ENCODE measurements at regions not wholly inside any gene's neighbourhood (a gene's known extent, or its start where the extent isn't known, plus 50 kb on each side); places are given as distances from the start of the nearest gene placed in this dataset.

- TF ChIP-seq EZH2phosphoT487 (IDR thresholded peaks at IDR 0.05; ENCODE audit: borderline replicate concordance) = no peak
- TF ChIP-seq, protein P1, sequence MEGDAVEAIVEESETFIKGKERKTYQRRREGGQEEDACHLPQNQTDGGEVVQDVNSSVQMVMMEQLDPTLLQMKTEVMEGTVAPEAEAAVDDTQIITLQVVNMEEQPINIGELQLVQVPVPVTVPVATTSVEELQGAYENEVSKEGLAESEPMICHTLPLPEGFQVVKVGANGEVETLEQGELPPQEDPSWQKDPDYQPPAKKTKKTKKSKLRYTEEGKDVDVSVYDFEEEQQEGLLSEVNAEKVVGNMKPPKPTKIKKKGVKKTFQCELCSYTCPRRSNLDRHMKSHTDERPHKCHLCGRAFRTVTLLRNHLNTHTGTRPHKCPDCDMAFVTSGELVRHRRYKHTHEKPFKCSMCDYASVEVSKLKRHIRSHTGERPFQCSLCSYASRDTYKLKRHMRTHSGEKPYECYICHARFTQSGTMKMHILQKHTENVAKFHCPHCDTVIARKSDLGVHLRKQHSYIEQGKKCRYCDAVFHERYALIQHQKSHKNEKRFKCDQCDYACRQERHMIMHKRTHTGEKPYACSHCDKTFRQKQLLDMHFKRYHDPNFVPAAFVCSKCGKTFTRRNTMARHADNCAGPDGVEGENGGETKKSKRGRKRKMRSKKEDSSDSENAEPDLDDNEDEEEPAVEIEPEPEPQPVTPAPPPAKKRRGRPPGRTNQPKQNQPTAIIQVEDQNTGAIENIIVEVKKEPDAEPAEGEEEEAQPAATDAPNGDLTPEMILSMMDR (conservative IDR thresholded peaks at IDR 0.05; ENCODE audit: low read length) = no peak
- no peaks in the 10 kb centered on the region for H3F3A ChIP-seq (ENCODE audit: low read depth)
- no peaks in the 10 kb centered on the region for H3K9me3 ChIP-seq (ENCODE audit: insufficient read depth, low read depth, low read length)
- H3K4me3 ChIP-seq (ENCODE audit: low read length, poor library complexity, severe bottlenecking) = no peak overlapping the region
- H4K20me1 ChIP-seq (ENCODE audit: insufficient read depth, low read length, poor library complexity, severe bottlenecking) = no peaks in the 10 kb centered on the region
- H3K9ac ChIP-seq (ENCODE audit: low read depth, low read length, poor library complexity, severe bottlenecking) = no peak overlapping the region
- H3K36me3 ChIP-seq (ENCODE audit: insufficient read depth, low read length) = no peaks in the 10 kb centered on the region
- H3K4me1 ChIP-seq (ENCODE audit: insufficient read depth, low read length, poor library complexity, severe bottlenecking) = no peaks in the 10 kb centered on the region
- H3K27me3 ChIP-seq (ENCODE audit: insufficient read depth, low read length, poor library complexity, severe bottlenecking) = no peaks in the 10 kb centered on the region
- H2AFZ ChIP-seq (ENCODE audit: low read length) = no peak overlapping the region
- H3K79me2 ChIP-seq (ENCODE audit: insufficient read depth, low read length) = no peaks in the 10 kb centered on the region
- no peaks in the 10 kb centered on the region for H3K9me2 ChIP-seq (replicated peaks; ENCODE audit: low read depth, low read length)
- H3K4me2 ChIP-seq (ENCODE audit: low read depth, low read length, poor library complexity, severe bottlenecking) = no peak overlapping the region
Measured at GRCh38 chr15:93524432-93524831, 435.4 kb upstream of the RGMA start.

GRCh38 chr15:93523481-93523880 lies 434.5 kb upstream of the RGMA start:
- H3F3A ChIP-seq (ENCODE audit: low read depth) = no peaks in the 10 kb centered on the region
- H3K79me2 ChIP-seq (ENCODE audit: insufficient read depth, low read length) = no peaks in the 10 kb centered on the region
- no peaks in the 10 kb centered on the region for H3K36me3 ChIP-seq (ENCODE audit: insufficient read depth, low read length)
- no peak overlapping the region for H2AFZ ChIP-seq (ENCODE audit: low read length)
- H3K9me2 ChIP-seq (replicated peaks; ENCODE audit: low read depth, low read length) = no peaks in the 10 kb centered on the region
- H3K4me1 ChIP-seq (ENCODE audit: insufficient read depth, low read length, poor library complexity, severe bottlenecking) = no peaks in the 10 kb centered on the region
- TF ChIP-seq EZH2phosphoT487 (IDR thresholded peaks at IDR 0.05; ENCODE audit: borderline replicate concordance) = no peak
- no peaks in the 10 kb centered on the region for H3K27me3 ChIP-seq (ENCODE audit: insufficient read depth, low read length, poor library complexity, severe bottlenecking)
- H3K4me3 ChIP-seq (ENCODE audit: low read length, poor library complexity, severe bottlenecking) = no peak overlapping the region
- H3K4me2 ChIP-seq (ENCODE audit: low read depth, low read length, poor library complexity, severe bottlenecking) = no peak overlapping the region
- H3K9ac ChIP-seq (ENCODE audit: low read depth, low read length, poor library complexity, severe bottlenecking) = no peak overlapping the region
- no peaks in the 10 kb centered on the region for H3K9me3 ChIP-seq (ENCODE audit: insufficient read depth, low read depth, low read length)
- no peaks in the 10 kb centered on the region for H4K20me1 ChIP-seq (ENCODE audit: insufficient read depth, low read length, poor library complexity, severe bottlenecking)

GRCh38 chr15:93520206-93520605 lies 431.2 kb upstream of the RGMA start:
- no peak overlapping the region for H2AFZ ChIP-seq (ENCODE audit: low read length)
- H3K79me2 ChIP-seq (ENCODE audit: insufficient read depth, low read length) = no peaks in the 10 kb centered on the region
- H3K36me3 ChIP-seq (ENCODE audit: insufficient read depth, low read length) = no peaks in the 10 kb centered on the region
- no peak overlapping the region for H3K4me2 ChIP-seq (ENCODE audit: low read depth, low read length, poor library complexity, severe bottlenecking)
- H4K20me1 ChIP-seq (ENCODE audit: insufficient read depth, low read length, poor library complexity, severe bottlenecking) = no peaks in the 10 kb centered on the region
- TF ChIP-seq EZH2phosphoT487 (IDR thresholded peaks at IDR 0.05; ENCODE audit: borderline replicate concordance) = no peak
- TF ChIP-seq, protein P1 (conservative IDR thresholded peaks at IDR 0.05; ENCODE audit: low read length) = no peak
- no peak overlapping the region for H3K9ac ChIP-seq (ENCODE audit: low read depth, low read length, poor library complexity, severe bottlenecking)
- no peaks in the 10 kb centered on the region for H3F3A ChIP-seq (ENCODE audit: low read depth)
- no peaks in the 10 kb centered on the region for H3K9me3 ChIP-seq (ENCODE audit: insufficient read depth, low read depth, low read length)
- H3K27me3 ChIP-seq (ENCODE audit: insufficient read depth, low read length, poor library complexity, severe bottlenecking) = no peaks in the 10 kb centered on the region
- H3K4me3 ChIP-seq (ENCODE audit: low read length, poor library complexity, severe bottlenecking) = no peak overlapping the region
- no peaks in the 10 kb centered on the region for H3K4me1 ChIP-seq (ENCODE audit: insufficient read depth, low read length, poor library complexity, severe bottlenecking)
- H3K9me2 ChIP-seq (replicated peaks; ENCODE audit: low read depth, low read length) = no peaks in the 10 kb centered on the region

- no peak overlapping the region for H3K4me2 ChIP-seq (ENCODE audit: low read depth, low read length, poor library complexity, severe bottlenecking)
- no peaks in the 10 kb centered on the region for H3F3A ChIP-seq (ENCODE audit: low read depth)
- no peak overlapping the region for H3K4me3 ChIP-seq (ENCODE audit: low read length, poor library complexity, severe bottlenecking)
- H3K4me1 ChIP-seq (ENCODE audit: insufficient read depth, low read length, poor library complexity, severe bottlenecking) = no peaks in the 10 kb centered on the region
- H3K9ac ChIP-seq (ENCODE audit: low read depth, low read length, poor library complexity, severe bottlenecking) = no peak overlapping the region
- no peaks in the 10 kb centered on the region for H3K9me2 ChIP-seq (replicated peaks; ENCODE audit: low read depth, low read length)
- H3K27me3 ChIP-seq (ENCODE audit: insufficient read depth, low read length, poor library complexity, severe bottlenecking) = no peaks in the 10 kb centered on the region
- no peak for TF ChIP-seq EZH2phosphoT487 (IDR thresholded peaks at IDR 0.05; ENCODE audit: borderline replicate concordance)
- TF ChIP-seq, protein P1 (conservative IDR thresholded peaks at IDR 0.05; ENCODE audit: low read length) = no peak
- H4K20me1 ChIP-seq (ENCODE audit: insufficient read depth, low read length, poor library complexity, severe bottlenecking) = no peaks in the 10 kb centered on the region
- H3K36me3 ChIP-seq (ENCODE audit: insufficient read depth, low read length) = no peaks in the 10 kb centered on the region
- H2AFZ ChIP-seq (ENCODE audit: low read length) = no peak overlapping the region
- H3K9me3 ChIP-seq (ENCODE audit: insufficient read depth, low read depth, low read length) = no peaks in the 10 kb centered on the region
- H3K79me2 ChIP-seq (ENCODE audit: insufficient read depth, low read length) = no peaks in the 10 kb centered on the region
Measured at GRCh38 chr15:93519599-93519998, 430.6 kb upstream of the RGMA start.

Measured in Loucy (cell line).